Loucy (cell line): ENCODE measurements at regions not wholly inside any gene's neighbourhood (a gene's known extent, or its start where the extent isn't known, plus 50 kb on each side); places are given as distances from the start of the nearest gene placed in this dataset.

Source experiments
- H2AFZ ChIP-seq: fragments of 200-600 bp; sonication (generic); 2 replicates; pipeline ENCODE4 v1.6.0; 2016; ENCODE audit warnings: antibody characterized with exemption, mild to moderate bottlenecking, low read length, moderate library complexity
- H3F3A ChIP-seq: fragments of 200-600 bp; 2 replicates; pipeline ENCODE4 v1.6.0; 2016; ENCODE audit warnings: antibody characterized with exemption, low read depth, mild to moderate bottlenecking
- H3K27me3 ChIP-seq: fragments of 200-600 bp; sonication (generic); 2 replicates; pipeline ENCODE4 v1.6.1; 2014; ENCODE audit warnings: low read length, mild to moderate bottlenecking; ENCODE audit not compliant: insufficient read depth, poor library complexity, severe bottlenecking
- H3K36me3 ChIP-seq: fragments of 200-600 bp; sonication (generic); 2 replicates; pipeline ENCODE4 v1.6.1; 2016; ENCODE audit warnings: low read length; ENCODE audit not compliant: insufficient read depth
- H3K4me1 ChIP-seq: fragments of 200-600 bp; sonication (generic); 2 replicates; pipeline ENCODE4 v1.5.1; 2014; ENCODE audit warnings: low read length, mild to moderate bottlenecking; ENCODE audit not compliant: insufficient read depth, poor library complexity, severe bottlenecking
- H3K4me2 ChIP-seq: fragments of 200-600 bp; sonication (generic); 2 replicates; pipeline ENCODE4 v1.6.0; 2014; ENCODE audit warnings: antibody characterized with exemption, low read length, low read depth, mild to moderate bottlenecking; ENCODE audit not compliant: poor library complexity, severe bottlenecking
- H3K4me3 ChIP-seq: fragments of 200-600 bp; sonication (generic); 2 replicates; pipeline ENCODE4 v1.5.1; 2014; ENCODE audit warnings: low read length, mild to moderate bottlenecking, mixed read lengths; ENCODE audit not compliant: poor library complexity, severe bottlenecking
- H3K79me2 ChIP-seq: fragments of 200-600 bp; sonication (generic); 2 replicates; pipeline ENCODE4 v1.6.1; 2014; ENCODE audit warnings: low read length; ENCODE audit not compliant: insufficient read depth
- H3K9ac ChIP-seq: fragments of 200-600 bp; sonication (generic); 2 replicates; pipeline ENCODE4 v1.6.0; 2014; ENCODE audit warnings: mild to moderate bottlenecking, low read depth, low read length, moderate library complexity; ENCODE audit not compliant: poor library complexity, severe bottlenecking
- H3K9me2 ChIP-seq: fragments of 200-600 bp; sonication (generic); replicated peaks from 2 replicates; pipeline ENCODE4 v1.6.1; 2016; ENCODE audit warnings: low read depth, low read length, mixed read lengths
- H3K9me3 ChIP-seq: fragments of 200-600 bp; sonication (generic); 2 replicates; pipeline ENCODE4 v1.6.1; 2014; ENCODE audit warnings: mild to moderate bottlenecking, antibody characterized with exemption, low read length, low read depth; ENCODE audit not compliant: insufficient read depth
- H4K20me1 ChIP-seq: fragments of 200-600 bp; sonication (generic); 2 replicates; pipeline ENCODE4 v1.6.0; 2014; ENCODE audit warnings: antibody characterized with exemption, low read length, mild to moderate bottlenecking; ENCODE audit not compliant: insufficient read depth, poor library complexity, severe bottlenecking
- CTCF ChIP-seq: fragments of 200-600 bp; sonication (generic); conservative IDR thresholded peaks from 2 replicates; pipeline ENCODE4 v1.5.1; 2014; ENCODE audit warnings: mild to moderate bottlenecking, antibody characterized with exemption, low read length
- EZH2phosphoT487 ChIP-seq: fragments of 200-600 bp; IDR thresholded peaks from 2 replicates; pipeline ENCODE4 v1.6.1; 2018; ENCODE audit warnings: antibody characterized with exemption, mild to moderate bottlenecking, moderate library complexity, borderline replicate concordance

- TF ChIP-seq CTCF (no peak), EZH2phosphoT487 (no peak)
- Histone ChIP-seq H3K4me1 (peaks cover 31% of the 10 kb centered on the region), H3K9ac (no peak overlapping the region)
These were observed 211.1 kb upstream of the MAMLD1 start for GRCh38 chrX:150152036-150152435.

GRCh38 chrX:150152546-150152945, 210.6 kb upstream of the MAMLD1 start:
- Histone ChIP-seq H3K27me3 (no peaks in the 10 kb centered on the region), H3K36me3 (no peaks in the 10 kb centered on the region), H3K9ac (no peak overlapping the region), H4K20me1 (no peaks in the 10 kb centered on the region), H3K4me1 (peaks cover 26% of the 10 kb centered on the region), H2AFZ (no peak overlapping the region), H3F3A (no peaks in the 10 kb centered on the region), H3K4me2 (no peak overlapping the region), H3K4me3 (no peak overlapping the region), H3K9me2 (no peaks in the 10 kb centered on the region), H3K9me3 (no peaks in the 10 kb centered on the region), H3K79me2 (no peaks in the 10 kb centered on the region)
- TF ChIP-seq CTCF, result no peak
- TF ChIP-seq EZH2phosphoT487, result no peak

More at GRCh38 chrX:150152036-150152435, 211.1 kb upstream of the MAMLD1 start:
- Histone ChIP-seq H3F3A (no peaks in the 10 kb centered on the region), H3K4me2 (no peak overlapping the region), H3K4me3 (no peak overlapping the region), H3K27me3 (no peaks in the 10 kb centered on the region), H3K9me2 (no peaks in the 10 kb centered on the region), H2AFZ (no peak overlapping the region), H3K79me2 (no peaks in the 10 kb centered on the region), H3K9me3 (no peaks in the 10 kb centered on the region), H4K20me1 (no peaks in the 10 kb centered on the region), H3K36me3 (no peaks in the 10 kb centered on the region)

- H3K79me2 ChIP-seq, result no peaks in the 10 kb centered on the region
- TF ChIP-seq EZH2phosphoT487 (no peak), CTCF (no peak)
- peaks cover 6% of the 10 kb centered on the region for H3K4me1 ChIP-seq
- H3K27me3 ChIP-seq, result no peaks in the 10 kb centered on the region
- no peaks in the 10 kb centered on the region for H3F3A ChIP-seq
- no peak overlapping the region for H3K4me3 ChIP-seq
- no peaks in the 10 kb centered on the region for H3K9me3 ChIP-seq
- H3K9ac ChIP-seq, result no peak overlapping the region
- no peak overlapping the region for H3K4me2 ChIP-seq
- no peaks in the 10 kb centered on the region for H3K36me3 ChIP-seq
- no peaks in the 10 kb centered on the region for H4K20me1 ChIP-seq
- no peaks in the 10 kb centered on the region for H3K9me2 ChIP-seq
- no peak overlapping the region for H2AFZ ChIP-seq
These were observed 207.6 kb upstream of the MAMLD1 start for GRCh38 chrX:150155436-150156035.
